ENCODE measurements at regions not wholly inside any gene's neighbourhood (a gene's known extent, or its start where the extent isn't known, plus 50 kb on each side); places are given as distances from the start of the nearest gene placed in this dataset.

DNA sequence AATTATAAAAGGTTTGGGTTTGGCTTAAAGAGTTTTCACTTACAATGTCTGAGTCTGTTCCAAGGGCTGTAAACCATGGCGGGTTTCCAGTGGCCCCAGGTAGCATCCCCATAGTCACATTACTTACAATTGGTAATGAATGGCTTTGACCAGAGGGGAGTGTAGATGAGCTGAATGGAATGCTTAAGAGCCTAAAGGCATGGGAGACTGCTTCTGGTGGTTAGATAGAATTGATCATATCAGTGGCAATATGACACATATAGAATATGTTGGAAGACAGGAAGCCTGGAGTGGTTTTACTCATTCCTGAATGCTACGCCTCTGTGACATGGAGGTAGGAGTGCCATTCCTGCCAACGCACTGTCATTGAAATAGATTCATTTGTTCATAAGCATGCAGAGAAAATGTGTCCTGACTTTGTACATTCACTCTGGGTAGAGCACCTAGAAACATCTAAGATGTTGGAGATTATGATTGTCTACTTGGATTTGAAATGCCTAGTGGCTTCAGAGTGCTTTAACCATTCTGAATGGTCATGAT, 183.3 kb downstream of the BLID start:
- H3K27me3 ChIP-seq (ENCODE audit: control insufficient read depth, insufficient read depth, low read length, poor library complexity, severe bottlenecking): peaks cover 13% of the 10 kb centered on the region
- no peaks in the 10 kb centered on the region for H3K9me3 ChIP-seq (ENCODE audit: control insufficient read depth, low read length)
- WGBS, 2 experiments: 96 to 98% methylated on average over 2 to 3 of the region's 3 CpGs
- H3K36me3 ChIP-seq (ENCODE audit: control insufficient read depth, insufficient read depth, low read length): no peaks in the 10 kb centered on the region
- H3K4me1 ChIP-seq (ENCODE audit: control insufficient read depth, insufficient read depth, low read length): peaks cover 21% of the 10 kb centered on the region
- H3K27ac ChIP-seq (ENCODE audit: insufficient read depth, low read depth, low read length, poor library complexity, severe bottlenecking): no peak overlapping the region
- no peak overlapping the region for H3K4me3 ChIP-seq (ENCODE audit: insufficient read depth, low read depth, low read length)

DNA sequence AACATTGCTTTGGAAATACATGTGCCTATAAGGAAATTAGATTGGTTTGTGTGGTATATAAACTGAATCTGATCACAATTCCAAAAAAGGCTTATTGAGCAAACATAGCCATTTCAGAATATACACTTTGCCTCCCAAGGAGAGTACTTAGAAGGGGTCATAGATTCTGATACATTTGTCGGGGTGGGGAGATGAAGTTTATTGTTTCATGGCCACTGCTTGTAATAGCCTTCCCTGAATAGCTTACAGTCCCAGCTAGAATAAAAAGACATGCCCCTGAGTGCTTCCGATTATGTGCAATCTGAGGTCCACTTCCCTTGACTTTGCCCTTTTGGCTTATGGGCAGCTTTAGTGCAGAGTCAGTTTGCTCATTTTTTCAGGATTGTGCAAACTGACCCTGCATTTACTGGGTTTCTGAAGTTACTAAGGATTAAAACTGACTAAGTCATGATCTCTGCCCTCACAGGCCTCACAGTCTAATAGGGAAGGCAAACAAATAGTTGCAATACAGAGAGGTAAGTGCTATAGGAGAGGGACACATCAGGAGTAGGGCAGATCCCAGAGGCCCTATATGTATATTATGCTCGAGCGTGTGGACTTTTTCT, 184.2 kb downstream of the BLID start:
- no peaks in the 10 kb centered on the region for H3K36me3 ChIP-seq (ENCODE audit: control insufficient read depth, insufficient read depth, low read length)
- H3K4me3 ChIP-seq (ENCODE audit: insufficient read depth, low read depth, low read length): no peak overlapping the region
- 92 to 95% methylated on average over 4 of the region's 4 CpGs for WGBS, 2 experiments
- H3K4me1 ChIP-seq (ENCODE audit: control insufficient read depth, insufficient read depth, low read length): peaks cover 21% of the 10 kb centered on the region
- H3K27me3 ChIP-seq (ENCODE audit: control insufficient read depth, insufficient read depth, low read length, poor library complexity, severe bottlenecking): peaks cover 13% of the 10 kb centered on the region
- no peak overlapping the region for H3K27ac ChIP-seq (ENCODE audit: insufficient read depth, low read depth, low read length, poor library complexity, severe bottlenecking)
- no peaks in the 10 kb centered on the region for H3K9me3 ChIP-seq (ENCODE audit: control insufficient read depth, low read length)

DNA sequence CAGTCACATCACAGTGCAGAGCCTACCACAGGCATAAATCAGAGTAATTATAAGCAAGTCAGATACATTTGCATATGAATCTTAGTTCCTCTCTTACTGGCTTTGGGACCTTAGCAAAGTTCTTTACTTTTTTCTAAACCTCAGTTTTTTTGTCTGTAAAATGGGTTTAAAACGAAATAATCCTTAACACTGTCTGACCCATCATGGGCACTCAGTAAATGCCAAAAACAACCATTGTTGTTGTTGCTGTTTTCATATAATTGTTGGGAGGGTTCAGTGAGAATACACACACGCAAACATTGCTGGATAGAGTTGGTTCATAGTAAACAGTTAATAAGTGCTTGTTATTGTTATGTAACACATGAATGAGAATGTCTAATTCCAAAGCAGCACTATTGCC, 184.9 kb downstream of the BLID start:
- Histone ChIP-seq H3K9me3 (ENCODE audit: control insufficient read depth, low read length) (no peaks in the 10 kb centered on the region), H3K27ac (ENCODE audit: insufficient read depth, low read depth, low read length, poor library complexity, severe bottlenecking) (no peak overlapping the region), H3K27me3 (ENCODE audit: control insufficient read depth, insufficient read depth, low read length, poor library complexity, severe bottlenecking) (peaks cover 13% of the 10 kb centered on the region), H3K36me3 (ENCODE audit: control insufficient read depth, insufficient read depth, low read length) (no peaks in the 10 kb centered on the region), H3K4me3 (ENCODE audit: insufficient read depth, low read depth, low read length) (no peak overlapping the region), H3K4me1 (ENCODE audit: control insufficient read depth, insufficient read depth, low read length) (peaks cover 21% of the 10 kb centered on the region)
- 100% methylated on average over 2 of the region's 2 CpGs for WGBS, 2 experiments

DNA sequence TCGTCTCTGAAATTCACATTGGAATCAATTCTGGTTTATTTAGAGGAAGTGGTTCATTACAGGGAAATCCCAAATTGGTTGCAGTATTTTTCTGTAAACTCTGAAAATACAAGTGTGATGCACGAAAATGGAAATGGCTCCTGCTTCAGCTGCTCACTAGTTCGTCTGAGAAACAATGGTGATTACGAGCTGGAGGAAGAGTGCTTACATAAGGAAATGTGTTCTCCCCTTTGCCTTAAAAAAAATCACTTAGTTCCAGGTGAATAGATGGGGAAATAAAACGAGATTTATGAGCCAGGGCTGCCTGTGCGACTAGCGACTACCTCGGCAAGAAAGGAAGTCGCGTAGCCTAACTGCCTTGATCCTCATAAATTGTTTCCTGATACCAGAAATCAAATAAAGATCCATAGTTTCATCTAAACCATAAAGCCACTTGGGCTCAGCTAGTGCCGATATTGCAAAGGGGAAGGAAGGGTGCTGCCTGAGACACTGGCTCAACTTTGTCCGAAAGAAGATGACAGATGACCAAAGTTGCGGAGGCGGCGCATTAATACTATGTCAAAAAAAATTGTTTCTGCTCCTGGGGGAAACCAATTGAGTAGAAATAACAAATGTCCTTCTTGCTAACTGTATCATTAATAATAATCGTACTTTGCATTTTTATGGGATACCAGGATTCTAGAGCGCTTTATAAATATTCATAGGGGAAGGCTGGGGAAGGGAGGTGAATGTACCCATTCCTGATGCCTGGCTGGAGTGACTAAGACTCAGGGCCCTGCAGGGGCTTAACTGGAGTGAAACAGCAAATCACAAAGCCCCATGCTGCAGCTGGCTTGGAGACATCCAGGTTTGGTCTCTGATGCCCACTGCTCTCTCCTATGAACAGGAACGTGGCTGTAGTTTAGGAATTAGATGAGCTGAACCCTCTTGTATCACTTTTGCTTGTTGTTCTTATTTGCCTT, 185.7 kb downstream of the BLID start:
- peaks cover 13% of the 10 kb centered on the region for H3K27me3 ChIP-seq (ENCODE audit: control insufficient read depth, insufficient read depth, low read length, poor library complexity, severe bottlenecking)
- H3K36me3 ChIP-seq (ENCODE audit: control insufficient read depth, insufficient read depth, low read length): no peaks in the 10 kb centered on the region
- no peak overlapping the region for H3K4me3 ChIP-seq (ENCODE audit: insufficient read depth, low read depth, low read length)
- 53% methylated on average over 18 of the region's 18 CpGs for WGBS, 2 experiments
- no peak overlapping the region for H3K27ac ChIP-seq (ENCODE audit: insufficient read depth, low read depth, low read length, poor library complexity, severe bottlenecking)
- no peaks in the 10 kb centered on the region for H3K9me3 ChIP-seq (ENCODE audit: control insufficient read depth, low read length)
- peaks cover 21% of the 10 kb centered on the region for H3K4me1 ChIP-seq (ENCODE audit: control insufficient read depth, insufficient read depth, low read length)

DNA sequence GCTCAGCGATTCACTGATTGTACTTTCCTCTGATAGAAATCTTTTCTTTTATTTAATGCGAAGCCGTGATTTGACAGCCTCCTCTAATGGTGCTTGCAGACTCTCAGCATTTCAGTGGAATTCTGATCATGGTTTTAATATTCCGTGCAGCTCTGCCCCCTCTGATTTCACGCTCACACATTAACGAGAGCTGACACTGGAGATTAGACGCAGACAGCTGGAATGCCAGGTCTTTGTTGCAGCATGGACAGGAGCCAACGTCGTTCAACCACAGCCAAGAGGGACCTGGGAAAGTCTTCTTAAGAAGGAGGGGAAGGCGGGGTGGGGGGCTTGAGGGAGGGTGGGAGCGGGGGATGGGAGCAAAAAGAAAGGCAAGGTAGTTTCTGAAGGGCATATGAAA, 186.4 kb downstream of the BLID start:
- Histone ChIP-seq H3K4me1 (ENCODE audit: control insufficient read depth, insufficient read depth, low read length) (peaks cover 21% of the 10 kb centered on the region), H3K27me3 (ENCODE audit: control insufficient read depth, insufficient read depth, low read length, poor library complexity, severe bottlenecking) (peaks cover 13% of the 10 kb centered on the region), H3K9me3 (ENCODE audit: control insufficient read depth, low read length) (no peaks in the 10 kb centered on the region), H3K27ac (ENCODE audit: insufficient read depth, low read depth, low read length, poor library complexity, severe bottlenecking) (no peak overlapping the region), H3K36me3 (ENCODE audit: control insufficient read depth, insufficient read depth, low read length) (no peaks in the 10 kb centered on the region), H3K4me3 (ENCODE audit: insufficient read depth, low read depth, low read length) (no peak overlapping the region)
- WGBS, 2 experiments: 4% methylated on average over 11 of the region's 11 CpGs

DNA sequence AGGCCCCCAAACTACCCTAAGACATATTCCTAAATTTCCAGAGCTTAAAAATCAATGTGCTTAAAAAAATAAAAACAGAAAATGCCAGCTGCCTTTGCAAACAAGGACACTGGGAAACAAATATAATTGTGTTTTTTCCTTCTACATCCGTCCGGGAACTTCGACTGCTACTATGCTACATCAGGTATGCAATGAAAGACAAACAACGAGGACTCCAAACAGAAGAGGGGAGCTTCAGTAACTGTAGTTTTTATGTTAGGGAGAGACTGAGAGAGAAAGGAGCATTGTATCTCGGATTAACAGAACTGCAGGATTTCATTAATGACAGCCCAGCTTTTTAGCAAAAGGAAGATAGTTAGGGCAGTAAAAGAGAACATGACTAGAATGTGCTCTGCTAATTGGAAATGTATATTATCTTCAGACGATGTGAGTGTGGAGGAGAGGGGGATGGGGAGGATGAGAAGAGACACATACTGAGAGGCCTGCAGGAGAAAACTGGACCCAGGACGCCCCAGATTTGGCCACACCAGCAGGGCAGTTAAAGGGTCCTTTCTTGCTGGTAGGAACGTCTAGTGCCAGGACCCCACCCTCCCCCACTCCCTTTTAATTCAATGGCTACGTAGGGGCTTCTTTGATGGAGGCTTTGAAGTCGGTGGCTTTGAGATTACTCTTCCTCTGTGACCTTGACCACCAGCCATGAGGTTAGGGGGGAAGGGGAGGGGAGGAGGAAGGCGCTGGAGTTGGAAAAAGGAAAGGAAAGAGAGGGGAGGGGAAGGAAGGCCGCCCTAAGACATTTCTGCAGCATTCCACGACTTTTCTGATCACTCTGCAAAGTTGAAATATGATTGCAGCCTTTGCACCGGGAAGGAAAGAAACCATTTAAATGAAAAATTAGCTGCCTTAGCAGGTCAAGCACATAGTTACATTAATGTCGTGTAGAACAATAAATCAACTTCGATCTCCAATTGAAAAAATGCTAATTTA, 187.1 kb downstream of the BLID start:
- 11 to 14% methylated on average over 14 to 16 of the region's 16 CpGs for WGBS, 2 experiments
- H3K27me3 ChIP-seq (ENCODE audit: control insufficient read depth, insufficient read depth, low read length, poor library complexity, severe bottlenecking): peaks cover 13% of the 10 kb centered on the region
- no peak overlapping the region for H3K27ac ChIP-seq (ENCODE audit: insufficient read depth, low read depth, low read length, poor library complexity, severe bottlenecking)
- H3K4me3 ChIP-seq (ENCODE audit: insufficient read depth, low read depth, low read length): no peak overlapping the region
- H3K36me3 ChIP-seq (ENCODE audit: control insufficient read depth, insufficient read depth, low read length): no peaks in the 10 kb centered on the region
- H3K9me3 ChIP-seq (ENCODE audit: control insufficient read depth, low read length): no peaks in the 10 kb centered on the region
- peaks cover 21% of the 10 kb centered on the region for H3K4me1 ChIP-seq (ENCODE audit: control insufficient read depth, insufficient read depth, low read length)

DNA sequence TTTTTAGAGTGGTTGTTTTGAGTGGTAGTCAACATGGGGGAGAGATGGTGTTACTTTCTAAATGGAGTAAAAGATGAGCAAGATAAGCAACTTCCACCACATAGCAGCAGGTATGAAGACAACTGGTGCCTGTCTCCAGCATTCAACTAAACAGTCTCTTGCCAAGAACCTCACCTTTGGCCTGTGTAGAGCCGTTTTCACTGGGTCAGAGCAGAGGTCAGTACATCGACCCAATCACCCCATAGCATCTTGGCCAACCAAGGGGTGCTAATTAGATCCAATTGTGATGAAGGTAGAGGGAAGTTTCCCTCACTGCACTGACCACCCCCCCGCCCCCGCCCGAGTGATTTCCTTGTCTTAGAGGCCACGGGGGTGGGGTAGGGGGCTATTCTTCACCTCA, 188.2 kb downstream of the BLID start:
- WGBS, 2 experiments: 82 to 88% methylated on average over 6 of the region's 6 CpGs
- no peaks in the 10 kb centered on the region for H3K9me3 ChIP-seq (ENCODE audit: control insufficient read depth, low read length)
- peaks cover 21% of the 10 kb centered on the region for H3K4me1 ChIP-seq (ENCODE audit: control insufficient read depth, insufficient read depth, low read length)
- H3K36me3 ChIP-seq (ENCODE audit: control insufficient read depth, insufficient read depth, low read length): no peaks in the 10 kb centered on the region
- H3K27me3 ChIP-seq (ENCODE audit: control insufficient read depth, insufficient read depth, low read length, poor library complexity, severe bottlenecking): peaks cover 13% of the 10 kb centered on the region
- no peak overlapping the region for H3K27ac ChIP-seq (ENCODE audit: insufficient read depth, low read depth, low read length, poor library complexity, severe bottlenecking)
- H3K4me3 ChIP-seq (ENCODE audit: insufficient read depth, low read depth, low read length): no peak overlapping the region

DNA sequence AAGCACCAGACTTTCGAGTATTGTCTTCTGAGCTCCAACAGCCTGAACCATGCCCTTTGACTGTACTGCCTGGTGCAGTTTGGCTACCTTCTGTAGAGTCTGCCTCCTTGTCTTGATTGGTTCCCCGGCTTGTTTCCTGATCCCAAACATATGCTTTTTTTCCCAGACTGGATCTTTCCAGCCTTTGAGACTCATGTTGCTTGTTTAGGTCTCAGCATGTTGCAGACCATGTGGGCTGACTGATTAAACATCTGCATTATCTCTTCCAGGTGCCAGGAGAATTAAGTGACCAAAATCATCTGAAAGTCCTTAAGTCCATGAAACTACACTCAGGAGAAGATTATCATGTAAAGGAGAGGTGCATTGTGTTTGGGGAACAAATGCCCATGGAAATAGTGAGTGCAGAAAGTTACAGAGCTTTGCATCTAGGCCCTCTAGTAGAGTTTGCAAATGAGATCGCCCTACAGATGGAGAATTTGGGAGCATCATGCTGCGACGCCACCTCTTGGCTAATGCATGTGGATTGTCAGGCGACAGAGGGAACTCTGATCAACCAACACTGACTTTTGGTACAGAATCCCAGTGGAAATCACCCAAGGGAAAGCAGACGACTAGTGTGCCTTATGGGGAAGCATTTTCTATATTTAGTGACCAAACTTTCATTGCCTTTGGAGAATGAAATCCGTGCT, 188.8 kb downstream of the BLID start:
- H3K36me3 ChIP-seq (ENCODE audit: control insufficient read depth, insufficient read depth, low read length): no peaks in the 10 kb centered on the region
- H3K27ac ChIP-seq (ENCODE audit: insufficient read depth, low read depth, low read length, poor library complexity, severe bottlenecking): no peak overlapping the region
- H3K27me3 ChIP-seq (ENCODE audit: control insufficient read depth, insufficient read depth, low read length, poor library complexity, severe bottlenecking): peaks cover 13% of the 10 kb centered on the region
- H3K4me1 ChIP-seq (ENCODE audit: control insufficient read depth, insufficient read depth, low read length): peaks cover 21% of the 10 kb centered on the region
- no peaks in the 10 kb centered on the region for H3K9me3 ChIP-seq (ENCODE audit: control insufficient read depth, low read length)
- no peak overlapping the region for H3K4me3 ChIP-seq (ENCODE audit: insufficient read depth, low read depth, low read length)
- WGBS, 2 experiments: 78 to 79% methylated on average over 8 of the region's 8 CpGs

DNA sequence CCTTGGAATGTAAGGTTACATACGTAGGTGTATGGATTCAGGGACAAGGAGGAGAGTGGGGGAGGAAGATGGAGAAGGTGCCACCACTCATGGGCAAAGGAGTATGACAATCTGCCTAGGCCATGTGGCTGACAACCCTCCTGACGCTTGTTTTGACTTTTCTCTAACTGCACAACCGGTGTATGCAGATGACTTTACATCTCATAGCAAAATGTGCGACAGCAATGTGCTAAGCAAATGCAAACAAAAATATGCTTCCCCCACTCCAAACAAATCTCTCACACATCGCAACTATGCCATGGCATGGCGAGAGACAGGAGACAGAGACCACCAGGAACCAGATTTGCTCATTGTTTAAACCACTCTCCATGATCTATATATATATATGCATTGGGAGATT, 191.8 kb downstream of the BLID start:
- Histone ChIP-seq H3K4me1 (ENCODE audit: control insufficient read depth, insufficient read depth, low read length) (peaks cover 9% of the 10 kb centered on the region), H3K27me3 (ENCODE audit: control insufficient read depth, insufficient read depth, low read length, poor library complexity, severe bottlenecking) (no peaks in the 10 kb centered on the region), H3K27ac (ENCODE audit: insufficient read depth, low read depth, low read length, poor library complexity, severe bottlenecking) (no peak overlapping the region), H3K9me3 (ENCODE audit: control insufficient read depth, low read length) (no peaks in the 10 kb centered on the region), H3K36me3 (ENCODE audit: control insufficient read depth, insufficient read depth, low read length) (no peaks in the 10 kb centered on the region), H3K4me3 (ENCODE audit: insufficient read depth, low read depth, low read length) (no peak overlapping the region)
- 90 to 94% methylated on average over 6 of the region's 6 CpGs for WGBS, 2 experiments
